Type B pancreatic cell (in vitro differentiated cells): ENCODE measurements at regions not wholly inside any gene's neighbourhood (a gene's known extent, or its start where the extent isn't known, plus 50 kb on each side); places are given as distances from the start of the nearest gene placed in this dataset.
"Not testable (repeated sequence)": the region's sequence is repeated elsewhere in the genome, so short reads cannot be mapped to it uniquely, and the experiment has no call there.

Experiments used
- DNase-seq: peaks from one replicate; pipeline ENCODE4 v3.0.0; 2021; ENCODE audit warnings: mixed read lengths; ENCODE audit not compliant: unreplicated experiment; ENCODE audit errors: extremely low spot score
- H3K27ac Mint-ChIP-seq: 2 replicates; pipeline ENCODE4 v1.8.0; 2021; ENCODE audit warnings: mild to moderate bottlenecking, mixed read lengths
- H3K27me3 Mint-ChIP-seq: 2 replicates; pipeline ENCODE4 v1.8.0; 2021; ENCODE audit warnings: mixed read lengths
- H3K36me3 Mint-ChIP-seq: 2 replicates; pipeline ENCODE4 v1.8.0; 2021; ENCODE audit warnings: mixed read lengths
- H3K4me1 Mint-ChIP-seq: one replicate; pipeline ENCODE4 v1.8.0; 2021; ENCODE audit warnings: mixed read lengths; ENCODE audit not compliant: unreplicated experiment
- H3K4me3 Mint-ChIP-seq: 2 replicates; pipeline ENCODE4 v1.8.0; 2021; ENCODE audit warnings: mild to moderate bottlenecking, mixed read lengths
- H3K9me3 Mint-ChIP-seq: 2 replicates; pipeline ENCODE4 v1.8.0; 2021; ENCODE audit warnings: mixed read lengths
- TF ChIP-seq, protein P1 (sequence below): fragments of 200-600 bp; sonication (generic); conservative IDR thresholded peaks from 2 replicates; pipeline ENCODE4 v1.5.0; 2021; ENCODE audit warnings: antibody characterized with exemption, mild to moderate bottlenecking

- not testable (repeated sequence) for DNase-seq, H3K36me3 Mint-ChIP-seq, H3K27ac Mint-ChIP-seq, H3K4me3 Mint-ChIP-seq, H3K27me3 Mint-ChIP-seq, H3K4me1 Mint-ChIP-seq, H3K9me3 Mint-ChIP-seq
Observed at GRCh38 chr14:106719880-106720279, 1193.5 kb downstream of the TMEM121 start.

GRCh38 chr14:106721926-106722325 is 1195.5 kb downstream of the TMEM121 start:
- not testable (repeated sequence) for H3K9me3 Mint-ChIP-seq, H3K27me3 Mint-ChIP-seq, DNase-seq, H3K4me3 Mint-ChIP-seq, H3K4me1 Mint-ChIP-seq, H3K36me3 Mint-ChIP-seq, H3K27ac Mint-ChIP-seq

DNA sequence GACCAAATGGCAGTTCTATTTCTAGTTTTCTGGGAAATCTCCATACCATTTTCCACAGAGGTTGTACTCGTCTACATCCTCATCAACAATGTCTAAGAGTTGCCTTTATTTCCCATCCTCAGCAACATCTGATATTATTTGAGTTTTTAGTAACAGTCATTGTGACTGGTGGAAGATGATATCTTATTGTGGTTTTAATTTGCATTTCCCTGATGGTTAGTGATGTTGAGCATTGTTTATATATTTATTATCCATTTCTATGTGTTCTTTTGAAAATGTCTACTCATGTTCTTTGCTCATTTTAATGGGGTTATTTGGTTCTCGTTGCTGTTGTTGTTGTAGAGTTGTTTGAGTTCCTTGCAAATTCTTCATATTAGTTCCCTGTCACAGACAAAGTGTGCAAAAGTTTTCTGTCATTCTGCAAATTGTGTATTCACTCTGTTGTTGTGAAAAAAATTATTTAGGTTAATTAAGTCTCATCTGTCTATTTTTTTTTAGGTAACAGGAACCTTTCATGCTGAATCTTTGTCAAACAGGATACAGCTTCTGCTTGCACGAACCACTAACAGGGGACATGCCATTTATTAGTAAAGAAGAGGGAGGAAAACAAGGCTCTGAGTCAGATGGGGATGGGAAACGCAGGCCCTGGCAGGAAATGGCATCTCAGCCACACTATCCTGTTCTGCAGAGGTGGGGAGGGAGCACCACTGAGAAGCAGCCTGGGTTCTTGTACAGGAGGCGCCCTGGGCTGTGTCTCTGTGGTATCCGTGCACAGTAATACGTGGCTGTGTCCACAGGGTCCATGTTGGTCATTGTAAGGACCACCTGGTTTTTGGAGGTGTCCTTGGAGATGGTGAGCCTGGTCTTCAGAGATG is 1196.7 kb downstream of the TMEM121 start:
- not testable (repeated sequence) for H3K4me1 Mint-ChIP-seq, H3K36me3 Mint-ChIP-seq, H3K9me3 Mint-ChIP-seq, H3K27me3 Mint-ChIP-seq, DNase-seq, H3K4me3 Mint-ChIP-seq, H3K27ac Mint-ChIP-seq

- H3K4me3 Mint-ChIP-seq, DNase-seq, H3K9me3 Mint-ChIP-seq, H3K4me1 Mint-ChIP-seq, H3K27me3 Mint-ChIP-seq, H3K27ac Mint-ChIP-seq, H3K36me3 Mint-ChIP-seq: not testable (repeated sequence)
Observed at GRCh38 chr14:106727962-106728361, 1201.6 kb downstream of the TMEM121 start.

DNA sequence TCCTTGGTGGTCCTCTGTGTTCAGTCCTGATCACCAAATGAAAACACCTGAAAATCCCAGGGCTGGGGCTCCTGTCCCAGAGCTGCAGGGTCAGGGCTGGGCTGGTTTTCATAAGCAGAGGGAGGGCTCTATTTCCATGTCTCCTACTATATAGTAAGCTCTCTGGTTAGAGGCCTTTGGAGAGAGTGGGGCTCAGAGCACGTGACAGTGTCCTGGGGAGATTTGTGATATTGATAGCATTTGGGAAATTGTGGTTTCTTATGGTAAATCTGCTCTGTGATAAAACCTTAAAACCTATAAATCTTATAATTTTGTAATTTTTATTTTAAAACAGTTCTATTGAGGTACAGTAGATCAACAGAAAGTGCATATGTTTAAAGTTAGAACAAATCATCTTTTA is 1202.2 kb downstream of the TMEM121 start:
- Mint-ChIP-seq H3K9me3 (no peaks in the 10 kb centered on the region), H3K27ac (no peak overlapping the region), H3K36me3 (no peaks in the 10 kb centered on the region), H3K27me3 (no peaks in the 10 kb centered on the region), H3K4me1 (no peaks in the 10 kb centered on the region), H3K4me3 (no peak overlapping the region)
- DNase-seq = no peak
- TF ChIP-seq, protein P1, sequence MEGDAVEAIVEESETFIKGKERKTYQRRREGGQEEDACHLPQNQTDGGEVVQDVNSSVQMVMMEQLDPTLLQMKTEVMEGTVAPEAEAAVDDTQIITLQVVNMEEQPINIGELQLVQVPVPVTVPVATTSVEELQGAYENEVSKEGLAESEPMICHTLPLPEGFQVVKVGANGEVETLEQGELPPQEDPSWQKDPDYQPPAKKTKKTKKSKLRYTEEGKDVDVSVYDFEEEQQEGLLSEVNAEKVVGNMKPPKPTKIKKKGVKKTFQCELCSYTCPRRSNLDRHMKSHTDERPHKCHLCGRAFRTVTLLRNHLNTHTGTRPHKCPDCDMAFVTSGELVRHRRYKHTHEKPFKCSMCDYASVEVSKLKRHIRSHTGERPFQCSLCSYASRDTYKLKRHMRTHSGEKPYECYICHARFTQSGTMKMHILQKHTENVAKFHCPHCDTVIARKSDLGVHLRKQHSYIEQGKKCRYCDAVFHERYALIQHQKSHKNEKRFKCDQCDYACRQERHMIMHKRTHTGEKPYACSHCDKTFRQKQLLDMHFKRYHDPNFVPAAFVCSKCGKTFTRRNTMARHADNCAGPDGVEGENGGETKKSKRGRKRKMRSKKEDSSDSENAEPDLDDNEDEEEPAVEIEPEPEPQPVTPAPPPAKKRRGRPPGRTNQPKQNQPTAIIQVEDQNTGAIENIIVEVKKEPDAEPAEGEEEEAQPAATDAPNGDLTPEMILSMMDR = no peak

- H3K36me3 Mint-ChIP-seq = no peaks in the 10 kb centered on the region
- H3K4me3 Mint-ChIP-seq = no peak overlapping the region
- no peaks in the 10 kb centered on the region for H3K9me3 Mint-ChIP-seq
- no peaks in the 10 kb centered on the region for H3K27me3 Mint-ChIP-seq
- H3K27ac Mint-ChIP-seq = no peak overlapping the region
- no peaks in the 10 kb centered on the region for H3K4me1 Mint-ChIP-seq
- DNase-seq = no peak
- TF ChIP-seq, protein P1 = no peak
Observed at GRCh38 chr14:106729551-106729950, 1203.2 kb downstream of the TMEM121 start.

- no peak overlapping the region for H3K4me3 Mint-ChIP-seq
- TF ChIP-seq, protein P1 = no peak
- DNase-seq = no peak
- no peak overlapping the region for H3K27ac Mint-ChIP-seq
- no peaks in the 10 kb centered on the region for H3K4me1 Mint-ChIP-seq
- no peaks in the 10 kb centered on the region for H3K36me3 Mint-ChIP-seq
- H3K27me3 Mint-ChIP-seq = no peaks in the 10 kb centered on the region
- no peaks in the 10 kb centered on the region for H3K9me3 Mint-ChIP-seq
Observed at GRCh38 chr14:106733771-106734170, 1207.4 kb downstream of the TMEM121 start.
